GM23338 (cell line): ENCODE measurements at regions not wholly inside any gene's neighbourhood (a gene's known extent, or its start where the extent isn't known, plus 50 kb on each side); places are given as distances from the start of the nearest gene placed in this dataset.

Source experiments
- ATAC-seq: fragments of 200-7000 bp; cut with Tn5 transposase; 3 replicates; pipeline ENCODE4 v1.9.1; 2020
- DNase-seq: peaks from one replicate; pipeline ENCODE4 v3.0.0-alpha.2; 2015; ENCODE audit warnings: low spot score
- H2AFZ ChIP-seq: fragments of 200-600 bp; sonication (generic); 2 replicates; pipeline ENCODE4 v1.8.0; 2016; ENCODE audit warnings: antibody characterized with exemption, mild to moderate bottlenecking, moderate library complexity
- H3F3A ChIP-seq: fragments of 200-600 bp; sonication (generic); replicated peaks from 2 replicates; pipeline ENCODE4 v1.8.0; 2017; ENCODE audit warnings: antibody characterized with exemption, mixed run types, low read depth
- H3K27ac ChIP-seq: fragments of 200-600 bp; sonication (generic); 2 replicates; pipeline ENCODE4 v1.6.1; 2016; ENCODE audit warnings: low read depth
- H3K27me3 ChIP-seq: fragments of 200-600 bp; sonication (generic); 2 replicates; pipeline ENCODE4 v1.8.0; 2016; ENCODE audit warnings: mild to moderate bottlenecking, mixed run types, moderate library complexity; ENCODE audit not compliant: insufficient read depth
- H3K36me3 ChIP-seq: fragments of 200-600 bp; sonication (generic); 2 replicates; pipeline ENCODE4 v1.8.0; 2016; ENCODE audit warnings: mild to moderate bottlenecking; ENCODE audit not compliant: insufficient read depth
- H3K4me1 ChIP-seq: fragments of 200-600 bp; sonication (generic); 2 replicates; pipeline ENCODE4 v1.8.0; 2016; ENCODE audit warnings: mild to moderate bottlenecking, moderate library complexity; ENCODE audit not compliant: insufficient read depth
- H3K4me2 ChIP-seq: fragments of 200-600 bp; sonication (generic); 2 replicates; pipeline ENCODE4 v1.7.1; 2017; ENCODE audit warnings: mixed run types
- H3K4me3 ChIP-seq: fragments of 200-600 bp; sonication (generic); 2 replicates; pipeline ENCODE4 v1.6.1; 2016; ENCODE audit warnings: mixed run types
- H3K79me2 ChIP-seq: fragments of 200-600 bp; sonication (generic); replicated peaks from 2 replicates; pipeline ENCODE4 v1.8.0; 2017; ENCODE audit warnings: mild to moderate bottlenecking; ENCODE audit not compliant: insufficient read depth
- H3K9me2 ChIP-seq: fragments of 200-600 bp; sonication (generic); 2 replicates; pipeline ENCODE4 v1.8.0; 2017; ENCODE audit not compliant: insufficient read depth
- H4K20me1 ChIP-seq: fragments of 200-600 bp; sonication (generic); replicated peaks from 2 replicates; pipeline ENCODE4 v1.8.0; 2017; ENCODE audit warnings: mild to moderate bottlenecking; ENCODE audit not compliant: insufficient read depth
- H3K27ac Mint-ChIP-seq: 2 replicates; pipeline ENCODE4 v1.8.0; 2020; ENCODE audit warnings: inconsistent platforms, mild to moderate bottlenecking, moderate library complexity, mixed read lengths
- H3K27me3 Mint-ChIP-seq: 3 replicates; pipeline ENCODE4 v1.8.0; 2022; ENCODE audit warnings: low read depth, mild to moderate bottlenecking, moderate library complexity, mixed read lengths, inconsistent platforms; ENCODE audit not compliant: insufficient read depth, poor library complexity
- H3K36me3 Mint-ChIP-seq: 3 replicates; pipeline ENCODE4 v1.8.0; 2021; ENCODE audit warnings: low read depth, mild to moderate bottlenecking, inconsistent platforms, moderate library complexity, mixed read lengths
- H3K4me1 Mint-ChIP-seq: 3 replicates; pipeline ENCODE4 v1.8.0; 2020; ENCODE audit warnings: mild to moderate bottlenecking, inconsistent platforms, mixed read lengths
- H3K4me3 Mint-ChIP-seq: 3 replicates; pipeline ENCODE4 v1.8.0; 2021; ENCODE audit warnings: moderate library complexity, mild to moderate bottlenecking, inconsistent platforms, mixed read lengths
- H3K9me3 Mint-ChIP-seq: 3 replicates; pipeline ENCODE4 v1.8.0; 2020; ENCODE audit warnings: moderate library complexity, mild to moderate bottlenecking, inconsistent platforms, mixed read lengths
- CREB1 ChIP-seq: fragments of 250-450 bp; sonication (Bioruptor Pico); IDR thresholded peaks from 2 replicates; pipeline ENCODE4 v1.5.0; 2020; ENCODE audit warnings: low read depth, mild to moderate bottlenecking, moderate library complexity
- CTCF ChIP-seq, 2 experiments: fragments of 200-600 bp in 1 of 2; sonication (generic) in 1 of 2; conservative IDR thresholded peaks; 2 replicates each; pipeline versions ENCODE4 v1.5.1 to v1.6.1; 2016 to 2017; ENCODE audit warnings: antibody characterized with exemption in 2 of 2, low read depth in 2 of 2, mild to moderate bottlenecking in 2 of 2, moderate library complexity in 1 of 2
- ETS1 ChIP-seq: IDR thresholded peaks from 2 replicates; pipeline ENCODE4 v1.6.1; 2016; ENCODE audit warnings: antibody characterized with exemption
- EZH2 ChIP-seq: fragments of 200-600 bp; sonication (generic); IDR thresholded peaks from one replicate; pipeline ENCODE4 v1.8.0; 2017; ENCODE audit warnings: antibody characterized with exemption, mild to moderate bottlenecking, low read depth; ENCODE audit not compliant: unreplicated experiment
- EZH2phosphoT487 ChIP-seq: fragments of 200-600 bp; sonication (generic); IDR thresholded peaks from one replicate; pipeline ENCODE4 v1.8.1; 2018; ENCODE audit warnings: antibody characterized with exemption; ENCODE audit not compliant: unreplicated experiment
- JUNB ChIP-seq: IDR thresholded peaks from one replicate; pipeline ENCODE4 v1.6.1; 2016; ENCODE audit warnings: antibody characterized with exemption; ENCODE audit not compliant: unreplicated experiment
- NANOG ChIP-seq: IDR thresholded peaks from 2 replicates; pipeline ENCODE4 v1.6.1; 2016; ENCODE audit warnings: antibody characterized with exemption, borderline replicate concordance
- POLR2AphosphoS5 ChIP-seq: IDR thresholded peaks from 2 replicates; pipeline ENCODE4 v1.6.1; 2016; ENCODE audit warnings: antibody characterized with exemption, low read depth
- REST ChIP-seq: IDR thresholded peaks from one replicate; pipeline ENCODE4 v1.6.1; 2018; ENCODE audit warnings: antibody characterized with exemption; ENCODE audit not compliant: unreplicated experiment
- STAT1 ChIP-seq: IDR thresholded peaks from one replicate; pipeline ENCODE4 v1.6.1; 2016; ENCODE audit warnings: antibody characterized with exemption; ENCODE audit not compliant: unreplicated experiment
- ZNF114 ChIP-seq: fragments of 250-450 bp; sonication (Bioruptor Pico); IDR thresholded peaks from 2 replicates; pipeline ENCODE4 v1.5.0; 2020; ENCODE audit warnings: mild to moderate bottlenecking, moderate library complexity
- ZNF331 ChIP-seq: fragments of 250-450 bp; sonication (Bioruptor Pico); IDR thresholded peaks from 2 replicates; pipeline ENCODE4 v1.5.0; 2020; ENCODE audit warnings: low read depth, mild to moderate bottlenecking, moderate library complexity
- ZNF462 ChIP-seq: fragments of 250-450 bp; sonication (Bioruptor Pico); IDR thresholded peaks from 2 replicates; pipeline ENCODE4 v1.5.0; 2020; ENCODE audit warnings: mild to moderate bottlenecking, moderate library complexity

GRCh38 chr1:196056966-196057365 is 551.3 kb downstream of the KCNT2 start:
- peak; percentile 56 for DNase-seq
- Mint-ChIP-seq H3K4me3 (no peak overlapping the region), H3K4me1 (peaks cover 7% of the 10 kb centered on the region; the same call in 1 of the 3 replicates), H3K27ac (no peak overlapping the region; the same call in 1 of the 2 replicates), H3K36me3 (no peaks in the 10 kb centered on the region), H3K27me3 (no peaks in the 10 kb centered on the region), H3K9me3 (no peaks in the 10 kb centered on the region)
- Histone ChIP-seq H3K27ac (no peak overlapping the region), H4K20me1 (no peaks in the 10 kb centered on the region), H3K79me2 (no peaks in the 10 kb centered on the region), H3K4me3 (no peak overlapping the region), H3K27me3 (no peaks in the 10 kb centered on the region), H3K4me2 (no peak overlapping the region), H2AFZ (no peak overlapping the region), H3K36me3 (no peaks in the 10 kb centered on the region), H3K4me1 (peaks cover 3% of the 10 kb centered on the region; the same call in 1 of the 2 replicates), H3F3A (no peaks in the 10 kb centered on the region), H3K9me2 (no peaks in the 10 kb centered on the region)
- peak; percentile 53 for ATAC-seq
- TF ChIP-seq POLR2AphosphoS5 (no peak), NANOG (no peak), CREB1 (CRISPR knock-in tag) (no peak), STAT1 (no peak), JUNB (no peak), CTCF (conservative IDR thresholded peaks at IDR 0.05; ENCODE audit: low read depth in 2 of 2) (no peak), ZNF114 (no peak), EZH2phosphoT487 (no peak), REST (no peak), ZNF331 (CRISPR knock-in tag) (no peak), ZNF462 (no peak), EZH2 (no peak), ETS1 (no peak)
